ENCODE measurements at regions not wholly inside any gene's neighbourhood (a gene's known extent, or its start where the extent isn't known, plus 50 kb on each side); places are given as distances from the start of the nearest gene placed in this dataset.
A peak's percentile ranks its signal among the peaks of the same experiment; 100 is the strongest.

DNA sequence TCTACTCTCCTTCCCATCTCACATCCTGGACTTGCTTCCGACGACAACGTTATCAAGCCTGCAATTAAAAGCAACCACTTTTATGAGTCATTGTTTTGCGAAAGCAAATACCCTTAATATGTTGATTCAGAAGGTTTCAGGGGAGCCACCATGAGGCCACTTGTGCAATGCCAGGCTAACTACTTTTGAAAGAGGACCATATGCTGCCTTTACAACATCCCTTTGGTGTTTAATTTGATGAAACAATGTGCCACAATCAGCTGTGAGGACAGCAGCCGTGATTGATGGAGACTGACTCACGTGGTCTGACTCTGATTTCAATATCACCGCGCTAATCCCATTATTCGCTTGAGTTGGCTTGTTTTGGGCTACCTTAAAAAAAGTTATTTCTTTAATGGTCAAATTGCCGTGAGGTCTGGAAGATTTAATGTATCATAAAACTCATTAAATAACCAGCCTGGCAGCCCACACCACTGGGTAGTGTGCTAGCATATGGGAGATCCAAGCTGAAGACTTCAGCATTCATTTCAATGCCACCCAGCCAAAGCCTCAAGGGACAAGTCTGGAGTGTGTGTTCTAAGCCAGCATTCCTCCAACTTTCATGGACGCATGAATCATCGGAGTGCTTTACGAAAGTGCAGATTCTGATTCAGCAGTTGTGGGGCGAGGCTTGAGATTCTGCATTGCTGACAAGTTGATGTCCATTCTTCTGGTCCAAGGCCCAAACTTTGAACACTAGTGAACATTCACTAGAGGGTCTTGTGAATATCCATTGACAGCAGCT is 73.3 kb upstream of the PAXBP1 start:
- 65 to 70% methylated on average over 14 of the region's 14 CpGs for WGBS, 2 donors
- no peak overlapping the region for H3K27ac ChIP-seq
- TF ChIP-seq POLR2A (IDR thresholded peaks at IDR 0.05), result no peak
- TF ChIP-seq, protein P1, sequence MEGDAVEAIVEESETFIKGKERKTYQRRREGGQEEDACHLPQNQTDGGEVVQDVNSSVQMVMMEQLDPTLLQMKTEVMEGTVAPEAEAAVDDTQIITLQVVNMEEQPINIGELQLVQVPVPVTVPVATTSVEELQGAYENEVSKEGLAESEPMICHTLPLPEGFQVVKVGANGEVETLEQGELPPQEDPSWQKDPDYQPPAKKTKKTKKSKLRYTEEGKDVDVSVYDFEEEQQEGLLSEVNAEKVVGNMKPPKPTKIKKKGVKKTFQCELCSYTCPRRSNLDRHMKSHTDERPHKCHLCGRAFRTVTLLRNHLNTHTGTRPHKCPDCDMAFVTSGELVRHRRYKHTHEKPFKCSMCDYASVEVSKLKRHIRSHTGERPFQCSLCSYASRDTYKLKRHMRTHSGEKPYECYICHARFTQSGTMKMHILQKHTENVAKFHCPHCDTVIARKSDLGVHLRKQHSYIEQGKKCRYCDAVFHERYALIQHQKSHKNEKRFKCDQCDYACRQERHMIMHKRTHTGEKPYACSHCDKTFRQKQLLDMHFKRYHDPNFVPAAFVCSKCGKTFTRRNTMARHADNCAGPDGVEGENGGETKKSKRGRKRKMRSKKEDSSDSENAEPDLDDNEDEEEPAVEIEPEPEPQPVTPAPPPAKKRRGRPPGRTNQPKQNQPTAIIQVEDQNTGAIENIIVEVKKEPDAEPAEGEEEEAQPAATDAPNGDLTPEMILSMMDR (IDR thresholded peaks at IDR 0.05), result peak in 1 of 7 experiments; percentile 3
- intact Hi-C loops (cut with DNase I), result no loop called here
- no peaks in the 10 kb centered on the region for H3K36me3 ChIP-seq (replicated peaks in 1 of 2; ENCODE audit: insufficient read depth in 1 of 2, low read depth in 2 of 2)
- no peaks in the 10 kb centered on the region for H3K27me3 ChIP-seq
- no peaks in the 10 kb centered on the region for H3K9me3 ChIP-seq
- H3K4me1 ChIP-seq, result no peaks in the 10 kb centered on the region
- no peak for ATAC-seq
- H3K4me3 ChIP-seq, result no peak overlapping the region
- no peak for DNase-seq

DNA sequence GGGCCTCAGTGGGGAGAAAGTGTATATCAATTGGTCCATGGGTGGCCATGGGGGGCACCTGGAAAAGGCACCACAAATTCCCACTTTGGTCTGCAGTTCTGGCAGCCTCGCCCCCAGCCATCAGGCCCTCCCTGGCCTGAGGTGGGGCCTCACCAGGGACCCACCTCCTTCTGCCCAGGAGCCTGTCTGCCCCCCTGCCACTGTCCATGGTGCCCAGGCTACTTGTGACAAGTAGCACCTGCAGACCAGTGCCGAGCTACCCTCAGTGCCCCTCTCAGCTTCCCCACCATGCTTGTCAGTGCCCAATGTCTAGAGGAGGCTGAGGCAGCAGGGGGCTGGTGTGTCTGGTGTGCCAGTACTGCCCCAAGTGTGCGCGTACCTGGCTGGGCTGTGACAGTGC is 87.1 kb upstream of the PAXBP1 start:
- Histone ChIP-seq H3K36me3 (replicated peaks in 1 of 2; ENCODE audit: insufficient read depth in 1 of 2, low read depth in 2 of 2) (no peaks in the 10 kb centered on the region), H3K27ac (no peak overlapping the region), H3K4me3 (no peak overlapping the region), H3K27me3 (no peaks in the 10 kb centered on the region), H3K4me1 (no peaks in the 10 kb centered on the region), H3K9me3 (no peaks in the 10 kb centered on the region)
- ATAC-seq, result no peak
- TF ChIP-seq, protein P1 (IDR thresholded peaks at IDR 0.05), result no peak
- TF ChIP-seq POLR2A (IDR thresholded peaks at IDR 0.05), result no peak
- intact Hi-C loops (cut with DNase I), result no loop called here
- WGBS, 2 donors, result 78 to 83% methylated on average over 1 to 4 of the region's 4 CpGs
- DNase-seq, result no peak

DNA sequence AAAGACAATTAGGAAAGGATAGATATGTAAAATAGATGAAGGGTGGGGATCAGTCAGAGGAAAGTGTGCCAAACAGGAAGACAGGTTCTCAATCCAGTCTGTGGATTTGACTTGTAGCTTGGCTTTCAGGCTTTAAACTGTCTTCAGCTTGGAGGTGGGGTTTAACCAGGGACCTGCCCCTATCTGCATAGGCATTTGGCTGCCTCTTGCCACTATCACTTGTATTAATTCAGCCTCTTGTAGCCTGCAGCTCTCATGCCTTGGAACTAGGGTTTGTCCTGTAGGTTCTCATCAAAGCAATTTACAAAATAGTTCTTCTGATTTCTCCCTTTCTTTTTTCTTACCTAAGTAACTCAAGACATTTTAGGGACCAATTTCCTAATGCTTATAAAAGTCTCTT is 88.8 kb upstream of the PAXBP1 start:
- intact Hi-C loops (cut with DNase I), result no loop called here
- Histone ChIP-seq H3K27me3 (no peaks in the 10 kb centered on the region), H3K4me1 (no peaks in the 10 kb centered on the region), H3K36me3 (replicated peaks in 1 of 2; ENCODE audit: insufficient read depth in 1 of 2, low read depth in 2 of 2) (no peaks in the 10 kb centered on the region), H3K9me3 (no peaks in the 10 kb centered on the region), H3K27ac (no peak overlapping the region), H3K4me3 (no peak overlapping the region)
- no peak for DNase-seq
- ATAC-seq, result no peak
- TF ChIP-seq, protein P1 (IDR thresholded peaks at IDR 0.05), result no peak
- TF ChIP-seq POLR2A (IDR thresholded peaks at IDR 0.05), result no peak

DNA sequence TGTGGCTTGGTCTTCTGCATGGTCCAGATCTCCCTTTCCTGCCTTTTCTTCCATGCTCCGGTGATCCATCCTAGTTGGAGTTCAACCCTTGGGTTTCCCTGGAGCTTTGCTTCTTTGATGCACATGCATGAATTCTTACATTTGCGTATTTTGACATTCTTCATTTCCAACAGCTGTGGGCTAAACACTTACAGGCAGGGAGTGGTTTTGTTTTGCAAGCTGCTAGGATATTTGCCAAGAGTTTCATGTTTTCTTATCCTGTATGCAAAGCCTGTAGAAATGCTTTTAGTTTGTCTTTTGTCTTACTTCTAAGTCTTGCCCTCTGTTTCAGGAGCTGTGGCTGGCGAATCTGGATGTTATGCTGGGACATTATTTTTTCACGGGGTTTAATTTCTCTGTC is 90.3 kb upstream of the PAXBP1 start:
- Histone ChIP-seq H3K4me1 (no peaks in the 10 kb centered on the region), H3K9me3 (no peaks in the 10 kb centered on the region), H3K36me3 (replicated peaks in 1 of 2; ENCODE audit: insufficient read depth in 1 of 2, low read depth in 2 of 2) (no peaks in the 10 kb centered on the region), H3K4me3 (no peak overlapping the region), H3K27me3 (no peaks in the 10 kb centered on the region), H3K27ac (no peak overlapping the region)
- ATAC-seq (no peak), DNase-seq (no peak)
- TF ChIP-seq, protein P1 (IDR thresholded peaks at IDR 0.05), result no peak
- TF ChIP-seq POLR2A (IDR thresholded peaks at IDR 0.05), result no peak
- intact Hi-C loops (cut with DNase I), result no loop called here
- 74 to 79% methylated on average over 4 of the region's 4 CpGs for WGBS, 2 donors

DNA sequence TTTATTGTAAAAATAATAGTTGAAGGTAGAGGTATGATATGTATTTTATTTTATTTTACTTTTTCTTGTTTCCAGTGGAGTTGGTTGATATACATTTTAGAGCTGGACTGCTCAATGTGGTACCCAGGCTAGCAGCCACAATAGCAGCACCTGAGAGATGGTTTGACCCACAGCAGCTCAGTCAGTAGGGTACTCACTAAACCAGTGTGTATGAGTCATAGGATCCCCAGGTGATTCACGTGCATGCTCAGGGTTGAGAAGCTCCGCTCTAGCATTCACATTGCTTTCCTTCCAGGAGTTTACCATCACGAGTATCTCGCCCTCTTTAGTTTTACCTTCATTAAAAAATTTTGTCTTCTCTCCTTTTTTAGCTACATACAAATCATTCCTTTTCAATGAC is 96.0 kb upstream of the PAXBP1 start:
- H3K36me3 ChIP-seq (replicated peaks in 1 of 2; ENCODE audit: insufficient read depth in 1 of 2, low read depth in 2 of 2), result no peaks in the 10 kb centered on the region
- no peaks in the 10 kb centered on the region for H3K9me3 ChIP-seq
- no peak overlapping the region for H3K27ac ChIP-seq
- no peaks in the 10 kb centered on the region for H3K27me3 ChIP-seq
- no peak for TF ChIP-seq POLR2A (IDR thresholded peaks at IDR 0.05)
- TF ChIP-seq, protein P1 (IDR thresholded peaks at IDR 0.05), result no peak
- no peaks in the 10 kb centered on the region for H3K4me1 ChIP-seq
- no peak overlapping the region for H3K4me3 ChIP-seq
- 49 to 61% methylated on average over 4 of the region's 4 CpGs for WGBS, 2 donors
- intact Hi-C loops (cut with DNase I), result no loop called here
- no peak for ATAC-seq
- DNase-seq, result no peak

Measured in body of pancreas (tissue), 4 donors.